ENCODE measurements at regions not wholly inside any gene's neighbourhood (a gene's known extent, or its start where the extent isn't known, plus 50 kb on each side); places are given as distances from the start of the nearest gene placed in this dataset.

- Histone ChIP-seq H3K4me1 (peaks cover 0 to 33% (median 10%) of the 10 kb centered on the region in 6 donors), H3K9me3 (no peaks in the 10 kb centered on the region), H3K27ac (no peak overlapping the region), H3K36me3 (peaks cover 0 to 31% (median 0%) of the 10 kb centered on the region in 6 donors), H3K27me3 (replicated peaks in 1 of 7) (no peaks in the 10 kb centered on the region), H3K4me3 (no peak overlapping the region)
- WGBS, 5 donors, result 82 to 96% (median 88%) methylated on average over 3 of the region's 3 CpGs; no CpG with 5 or more reads in 2 of the 5 donors
- DNase-seq, result no peak
- intact Hi-C loops (cut with DNase I; ENCODE audit: low total_unique reads), result no loop called here
- TF ChIP-seq CTCF (IDR thresholded peaks at IDR 0.05 in 8 of 11, conservative IDR thresholded peaks at IDR 0.05 in 3 of 11) (no peak), POLR2AphosphoS5 (IDR thresholded peaks at IDR 0.05) (no peak), POLR2A (IDR thresholded peaks at IDR 0.05) (no peak)
These were observed 390.8 kb upstream of the AMELY start for GRCh38 chrY:7302306-7302705.

GRCh38 chrY:7299960-7300359 lies 388.4 kb upstream of the AMELY start:
- TF ChIP-seq POLR2AphosphoS5 (IDR thresholded peaks at IDR 0.05) (no peak), CTCF (IDR thresholded peaks at IDR 0.05 in 8 of 11, conservative IDR thresholded peaks at IDR 0.05 in 3 of 11) (no peak), POLR2A (IDR thresholded peaks at IDR 0.05) (no peak)
- DNase-seq, result no peak
- Histone ChIP-seq H3K36me3 (peaks cover 0 to 14% (median 0%) of the 10 kb centered on the region in 6 donors), H3K27ac (peak overlapping the region in 2 of 8 donors; percentile 9 to 21), H3K27me3 (replicated peaks in 1 of 7) (no peaks in the 10 kb centered on the region), H3K4me1 (peaks cover 0 to 40% (median 10%) of the 10 kb centered on the region in 6 donors), H3K4me3 (no peak overlapping the region), H3K9me3 (no peaks in the 10 kb centered on the region)
- 22 to 33% (median 31%) methylated on average over 3 of the region's 3 CpGs; no CpG with 5 or more reads in 2 of the 5 donors for WGBS, 5 donors
- intact Hi-C loops (cut with DNase I; ENCODE audit: low total_unique reads), result no loop called here

- WGBS, 5 donors, result 87 to 90% (median 88%) methylated on average over 1 of the region's 1 CpG; no CpG with 5 or more reads in 2 of the 5 donors
- no peak for DNase-seq
- no peaks in the 10 kb centered on the region for H3K36me3 ChIP-seq
- TF ChIP-seq CTCF (IDR thresholded peaks at IDR 0.05 in 8 of 11, conservative IDR thresholded peaks at IDR 0.05 in 3 of 11), result no peak
- TF ChIP-seq POLR2AphosphoS5 (IDR thresholded peaks at IDR 0.05), result no peak
- TF ChIP-seq POLR2A (IDR thresholded peaks at IDR 0.05), result no peak
- H3K27me3 ChIP-seq (replicated peaks in 1 of 7), result no peaks in the 10 kb centered on the region
- intact Hi-C loops (cut with DNase I; ENCODE audit: low total_unique reads), result no loop called here
- H3K27ac ChIP-seq, result peak overlapping the region in 2 of 8 donors; percentile 3 to 77
- H3K4me3 ChIP-seq, result no peak overlapping the region
- H3K9me3 ChIP-seq, result no peaks in the 10 kb centered on the region
- H3K4me1 ChIP-seq, result peaks cover 0 to 54% (median 8%) of the 10 kb centered on the region in 6 donors
These were observed 380.6 kb upstream of the AMELY start for GRCh38 chrY:7292113-7292512.

- Histone ChIP-seq H3K27me3 (replicated peaks in 1 of 7) (no peaks in the 10 kb centered on the region), H3K4me3 (peak overlapping the region in 1 of 8 donors; percentile 4), H3K27ac (peak overlapping the region in 3 of 8 donors; percentile 76 to 81 (median 77)), H3K4me1 (peaks cover 0 to 48% (median 8%) of the 10 kb centered on the region in 6 donors), H3K36me3 (peaks cover 0 to 11% (median 0%) of the 10 kb centered on the region in 6 donors), H3K9me3 (no peaks in the 10 kb centered on the region)
- no peak for DNase-seq
- intact Hi-C loops (cut with DNase I; ENCODE audit: low total_unique reads), result no loop called here
- TF ChIP-seq CTCF (IDR thresholded peaks at IDR 0.05 in 8 of 11, conservative IDR thresholded peaks at IDR 0.05 in 3 of 11), result no peak
- TF ChIP-seq POLR2A (IDR thresholded peaks at IDR 0.05), result no peak
- no peak for TF ChIP-seq POLR2AphosphoS5 (IDR thresholded peaks at IDR 0.05)
- WGBS, 5 donors, result 29 to 42% (median 37%) methylated on average over 10 of the region's 10 CpGs; no CpG with 5 or more reads in 2 of the 5 donors
These were observed 378.6 kb upstream of the AMELY start for GRCh38 chrY:7289889-7290833.

Data from spleen (tissue), 11 donors.